ENCODE measurements at regions not wholly inside any gene's neighbourhood (a gene's known extent, or its start where the extent isn't known, plus 50 kb on each side); places are given as distances from the start of the nearest gene placed in this dataset.

DNA sequence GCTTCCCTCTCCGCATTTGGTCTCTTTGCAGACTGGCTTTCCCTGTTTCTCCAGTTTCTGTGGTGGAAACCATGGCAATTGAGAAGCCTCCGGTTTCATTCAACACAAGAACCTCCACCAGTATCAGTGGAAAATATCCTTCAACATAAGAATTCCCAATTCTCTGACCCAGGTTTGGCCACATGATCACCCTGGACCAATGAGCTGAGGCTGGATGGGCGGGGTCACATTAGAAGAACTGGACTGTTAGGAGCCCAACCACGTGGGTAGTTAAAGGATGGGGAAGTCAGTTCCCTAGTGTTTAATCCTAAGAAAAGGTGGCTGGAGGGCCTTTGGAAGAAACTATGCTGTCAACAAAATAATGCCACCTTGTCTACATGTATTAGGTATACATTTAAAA is 336.3 kb downstream of the DMRT2 start:
- no peak for TF ChIP-seq FOXA1 (IDR thresholded peaks at IDR 0.05)
- Histone ChIP-seq H3K27me3 (ENCODE audit: control insufficient read depth in 4 of 4, insufficient read depth in 4 of 4, low read length in 3 of 4) (no peaks in the 10 kb centered on the region), H3K4me1 (ENCODE audit: control insufficient read depth in 4 of 4, insufficient read depth in 4 of 4, low read length in 3 of 4) (no peaks in the 10 kb centered on the region), H3K27ac (ENCODE audit: low read depth in 1 of 2, low read length in 2 of 2) (no peak overlapping the region), H3K9ac (ENCODE audit: low read depth in 1 of 2, low read length in 2 of 2) (no peak overlapping the region), H3K36me3 (ENCODE audit: control insufficient read depth in 4 of 4, insufficient read depth in 3 of 4, low read depth in 1 of 4, low read length in 3 of 4) (no peaks in the 10 kb centered on the region), H3K4me3 (ENCODE audit: low read depth in 1 of 3, low read length in 3 of 3) (no peak overlapping the region), H3K9me3 (ENCODE audit: control insufficient read depth in 4 of 4, low read length in 3 of 4) (peaks cover 0 to 1% (median 0%) of the 10 kb centered on the region in 4 donors)
- WGBS = 74% methylated on average over 4 of the region's 4 CpGs
- DNase-seq (ENCODE audit: low spot score) = no peak

DNA sequence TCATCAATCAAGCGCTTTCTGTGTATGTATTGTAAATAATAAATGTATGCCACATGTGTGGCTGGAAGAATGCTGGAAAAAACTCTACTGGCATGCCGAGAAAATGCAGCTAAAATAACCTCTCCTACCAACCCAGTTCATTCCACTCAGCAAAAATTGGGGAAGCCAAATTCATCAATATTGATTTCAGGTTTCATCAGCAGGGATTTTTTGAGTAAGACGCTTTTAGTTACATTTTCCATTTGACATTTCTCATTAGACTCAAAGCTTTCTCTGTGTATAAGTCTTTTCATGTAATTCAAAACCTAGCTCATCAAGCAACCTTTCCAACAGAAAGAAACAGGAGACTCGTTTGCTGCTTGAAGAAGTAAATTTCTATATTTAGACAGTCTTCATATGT is 338.1 kb downstream of the DMRT2 start:
- no peak for TF ChIP-seq YY1 (IDR thresholded peaks at IDR 0.05)
- no peak for TF ChIP-seq FOXA2 (IDR thresholded peaks at IDR 0.05)
- TF ChIP-seq, protein P1, sequence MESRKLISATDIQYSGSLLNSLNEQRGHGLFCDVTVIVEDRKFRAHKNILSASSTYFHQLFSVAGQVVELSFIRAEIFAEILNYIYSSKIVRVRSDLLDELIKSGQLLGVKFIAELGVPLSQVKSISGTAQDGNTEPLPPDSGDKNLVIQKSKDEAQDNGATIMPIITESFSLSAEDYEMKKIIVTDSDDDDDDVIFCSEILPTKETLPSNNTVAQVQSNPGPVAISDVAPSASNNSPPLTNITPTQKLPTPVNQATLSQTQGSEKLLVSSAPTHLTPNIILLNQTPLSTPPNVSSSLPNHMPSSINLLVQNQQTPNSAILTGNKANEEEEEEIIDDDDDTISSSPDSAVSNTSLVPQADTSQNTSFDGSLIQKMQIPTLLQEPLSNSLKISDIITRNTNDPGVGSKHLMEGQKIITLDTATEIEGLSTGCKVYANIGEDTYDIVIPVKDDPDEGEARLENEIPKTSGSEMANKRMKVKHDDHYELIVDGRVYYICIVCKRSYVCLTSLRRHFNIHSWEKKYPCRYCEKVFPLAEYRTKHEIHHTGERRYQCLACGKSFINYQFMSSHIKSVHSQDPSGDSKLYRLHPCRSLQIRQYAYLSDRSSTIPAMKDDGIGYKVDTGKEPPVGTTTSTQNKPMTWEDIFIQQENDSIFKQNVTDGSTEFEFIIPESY (IDR thresholded peaks at IDR 0.05) = no peak
- TF ChIP-seq RAD21 (IDR thresholded peaks at IDR 0.05) = no peak
- TF ChIP-seq, protein P2, sequence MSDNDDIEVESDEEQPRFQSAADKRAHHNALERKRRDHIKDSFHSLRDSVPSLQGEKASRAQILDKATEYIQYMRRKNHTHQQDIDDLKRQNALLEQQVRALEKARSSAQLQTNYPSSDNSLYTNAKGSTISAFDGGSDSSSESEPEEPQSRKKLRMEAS (IDR thresholded peaks at IDR 0.05) = no peak
- H3K27ac ChIP-seq (ENCODE audit: low read depth in 1 of 2, low read length in 2 of 2) = no peak overlapping the region

DNA sequence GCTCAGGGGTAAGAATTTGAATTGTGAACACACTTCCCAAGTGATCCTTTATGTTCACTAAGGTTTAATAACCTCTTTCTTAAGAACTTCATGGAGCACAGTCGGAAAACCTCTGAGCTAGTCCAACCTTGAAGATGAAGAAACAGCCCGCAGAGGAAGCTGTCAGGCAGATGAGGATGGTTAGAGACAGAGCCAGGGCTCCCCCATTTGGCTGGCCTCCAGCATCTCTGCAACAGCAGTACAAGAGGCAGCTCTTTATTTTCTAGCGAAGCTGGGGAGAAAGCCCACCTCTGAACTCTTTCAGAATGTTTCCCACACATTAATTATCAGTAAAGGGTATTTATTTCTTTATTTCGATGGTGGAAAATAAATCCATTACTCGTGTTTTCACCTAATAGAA is 350.8 kb downstream of the DMRT2 start:
- Histone ChIP-seq H3K4me3 (ENCODE audit: low read depth in 1 of 3, low read length in 3 of 3) (no peak overlapping the region), H3K9ac (ENCODE audit: low read depth in 1 of 2, low read length in 2 of 2) (no peak overlapping the region), H3K27ac (ENCODE audit: low read depth in 1 of 2, low read length in 2 of 2) (no peak overlapping the region), H3K27me3 (ENCODE audit: control insufficient read depth in 4 of 4, insufficient read depth in 4 of 4, low read length in 3 of 4) (peaks cover 0 to 5% (median 0%) of the 10 kb centered on the region in 4 donors), H3K9me3 (ENCODE audit: control insufficient read depth in 4 of 4, low read length in 3 of 4) (peaks cover 0 to 1% (median 0%) of the 10 kb centered on the region in 4 donors), H3K36me3 (ENCODE audit: control insufficient read depth in 4 of 4, insufficient read depth in 3 of 4, low read depth in 1 of 4, low read length in 3 of 4) (no peaks in the 10 kb centered on the region), H3K4me1 (ENCODE audit: control insufficient read depth in 4 of 4, insufficient read depth in 4 of 4, low read length in 3 of 4) (no peaks in the 10 kb centered on the region)
- DNase-seq (ENCODE audit: low spot score) = no peak
- TF ChIP-seq, protein P3, sequence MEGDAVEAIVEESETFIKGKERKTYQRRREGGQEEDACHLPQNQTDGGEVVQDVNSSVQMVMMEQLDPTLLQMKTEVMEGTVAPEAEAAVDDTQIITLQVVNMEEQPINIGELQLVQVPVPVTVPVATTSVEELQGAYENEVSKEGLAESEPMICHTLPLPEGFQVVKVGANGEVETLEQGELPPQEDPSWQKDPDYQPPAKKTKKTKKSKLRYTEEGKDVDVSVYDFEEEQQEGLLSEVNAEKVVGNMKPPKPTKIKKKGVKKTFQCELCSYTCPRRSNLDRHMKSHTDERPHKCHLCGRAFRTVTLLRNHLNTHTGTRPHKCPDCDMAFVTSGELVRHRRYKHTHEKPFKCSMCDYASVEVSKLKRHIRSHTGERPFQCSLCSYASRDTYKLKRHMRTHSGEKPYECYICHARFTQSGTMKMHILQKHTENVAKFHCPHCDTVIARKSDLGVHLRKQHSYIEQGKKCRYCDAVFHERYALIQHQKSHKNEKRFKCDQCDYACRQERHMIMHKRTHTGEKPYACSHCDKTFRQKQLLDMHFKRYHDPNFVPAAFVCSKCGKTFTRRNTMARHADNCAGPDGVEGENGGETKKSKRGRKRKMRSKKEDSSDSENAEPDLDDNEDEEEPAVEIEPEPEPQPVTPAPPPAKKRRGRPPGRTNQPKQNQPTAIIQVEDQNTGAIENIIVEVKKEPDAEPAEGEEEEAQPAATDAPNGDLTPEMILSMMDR (IDR thresholded peaks at IDR 0.05; ENCODE audit: low read depth, low read length, missing input control) = no peak
- TF ChIP-seq NR2F2 (IDR thresholded peaks at IDR 0.05) = no peak
- TF ChIP-seq TAF1 (conservative IDR thresholded peaks at IDR 0.05) = no peak
- TF ChIP-seq, protein P4, sequence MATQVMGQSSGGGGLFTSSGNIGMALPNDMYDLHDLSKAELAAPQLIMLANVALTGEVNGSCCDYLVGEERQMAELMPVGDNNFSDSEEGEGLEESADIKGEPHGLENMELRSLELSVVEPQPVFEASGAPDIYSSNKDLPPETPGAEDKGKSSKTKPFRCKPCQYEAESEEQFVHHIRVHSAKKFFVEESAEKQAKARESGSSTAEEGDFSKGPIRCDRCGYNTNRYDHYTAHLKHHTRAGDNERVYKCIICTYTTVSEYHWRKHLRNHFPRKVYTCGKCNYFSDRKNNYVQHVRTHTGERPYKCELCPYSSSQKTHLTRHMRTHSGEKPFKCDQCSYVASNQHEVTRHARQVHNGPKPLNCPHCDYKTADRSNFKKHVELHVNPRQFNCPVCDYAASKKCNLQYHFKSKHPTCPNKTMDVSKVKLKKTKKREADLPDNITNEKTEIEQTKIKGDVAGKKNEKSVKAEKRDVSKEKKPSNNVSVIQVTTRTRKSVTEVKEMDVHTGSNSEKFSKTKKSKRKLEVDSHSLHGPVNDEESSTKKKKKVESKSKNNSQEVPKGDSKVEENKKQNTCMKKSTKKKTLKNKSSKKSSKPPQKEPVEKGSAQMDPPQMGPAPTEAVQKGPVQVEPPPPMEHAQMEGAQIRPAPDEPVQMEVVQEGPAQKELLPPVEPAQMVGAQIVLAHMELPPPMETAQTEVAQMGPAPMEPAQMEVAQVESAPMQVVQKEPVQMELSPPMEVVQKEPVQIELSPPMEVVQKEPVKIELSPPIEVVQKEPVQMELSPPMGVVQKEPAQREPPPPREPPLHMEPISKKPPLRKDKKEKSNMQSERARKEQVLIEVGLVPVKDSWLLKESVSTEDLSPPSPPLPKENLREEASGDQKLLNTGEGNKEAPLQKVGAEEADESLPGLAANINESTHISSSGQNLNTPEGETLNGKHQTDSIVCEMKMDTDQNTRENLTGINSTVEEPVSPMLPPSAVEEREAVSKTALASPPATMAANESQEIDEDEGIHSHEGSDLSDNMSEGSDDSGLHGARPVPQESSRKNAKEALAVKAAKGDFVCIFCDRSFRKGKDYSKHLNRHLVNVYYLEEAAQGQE (IDR thresholded peaks at IDR 0.05) = no peak
- TF ChIP-seq RXRA (IDR thresholded peaks at IDR 0.05) = no peak
- 39% methylated on average over 5 of the region's 5 CpGs for whole genome bisulfite sequencing

More for the DNA sequence above, 338.1 kb downstream of the DMRT2 start:
- Histone ChIP-seq H3K36me3 (ENCODE audit: control insufficient read depth in 4 of 4, insufficient read depth in 3 of 4, low read depth in 1 of 4, low read length in 3 of 4) (no peaks in the 10 kb centered on the region), H3K4me3 (ENCODE audit: low read depth in 1 of 3, low read length in 3 of 3) (no peak overlapping the region), H3K4me1 (ENCODE audit: control insufficient read depth in 4 of 4, insufficient read depth in 4 of 4, low read length in 3 of 4) (no peaks in the 10 kb centered on the region), H3K9me3 (ENCODE audit: control insufficient read depth in 4 of 4, low read length in 3 of 4) (peaks cover 0 to 1% (median 0%) of the 10 kb centered on the region in 4 donors), H3K27me3 (ENCODE audit: control insufficient read depth in 4 of 4, insufficient read depth in 4 of 4, low read length in 3 of 4) (no peaks in the 10 kb centered on the region), H3K9ac (ENCODE audit: low read depth in 1 of 2, low read length in 2 of 2) (no peak overlapping the region)
- WGBS = 71% methylated on average over 4 of the region's 4 CpGs
- no peak for DNase-seq (ENCODE audit: low spot score)

Measured in liver (tissue), 8 donors.